NCI-H526 treated with DMSO at 0.1 percent for 48 hours (cell line): ENCODE measurements at regions not wholly inside any gene's neighbourhood (a gene's known extent, or its start where the extent isn't known, plus 50 kb on each side); places are given as distances from the start of the nearest gene placed in this dataset.
A peak's percentile ranks its signal among the peaks of the same experiment; 100 is the strongest.
"Not testable (repeated sequence)": the region's sequence is repeated elsewhere in the genome, so short reads cannot be mapped to it uniquely, and the experiment has no call there.

Experiments
- DNase-seq: peaks from one replicate; lab custom pipeline; 2025; lab: John Stamatoyannopoulos, UW

DNA sequence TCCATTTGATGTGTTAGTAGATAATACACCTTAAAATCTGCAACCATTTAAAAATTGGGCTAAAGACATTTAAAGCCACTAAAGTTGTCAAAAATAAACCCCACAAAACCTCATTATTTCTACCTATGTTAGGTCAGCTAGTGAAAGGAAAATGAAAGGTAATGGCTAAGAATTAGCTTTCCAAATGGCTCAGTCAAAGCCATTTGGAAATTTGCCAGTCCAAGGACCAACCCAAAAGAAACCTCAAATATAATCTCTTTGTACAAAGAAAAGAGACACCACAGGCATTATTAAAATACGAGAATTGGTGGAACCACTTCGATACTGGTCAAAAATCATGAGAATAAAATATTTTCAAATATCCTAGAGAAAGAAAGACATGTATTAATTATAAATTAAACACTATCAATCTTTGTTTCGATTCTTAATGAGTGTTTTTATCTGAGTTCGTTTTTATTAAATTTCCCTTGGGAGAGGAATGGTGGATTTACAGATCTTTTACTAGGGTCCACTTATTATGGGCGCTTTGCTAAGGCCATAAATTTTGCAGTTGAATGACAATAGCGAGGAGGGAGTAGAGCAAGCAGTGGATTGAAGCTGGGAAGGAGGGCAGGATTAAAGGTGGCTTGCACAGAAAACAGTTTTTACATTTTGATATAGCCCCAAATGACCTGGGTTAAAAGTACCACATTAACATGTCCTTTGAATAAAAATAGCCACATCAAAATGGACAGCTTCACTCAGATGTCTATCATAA lies 116.8 kb upstream of the SHB start:
- DNase-seq = no peak

DNA sequence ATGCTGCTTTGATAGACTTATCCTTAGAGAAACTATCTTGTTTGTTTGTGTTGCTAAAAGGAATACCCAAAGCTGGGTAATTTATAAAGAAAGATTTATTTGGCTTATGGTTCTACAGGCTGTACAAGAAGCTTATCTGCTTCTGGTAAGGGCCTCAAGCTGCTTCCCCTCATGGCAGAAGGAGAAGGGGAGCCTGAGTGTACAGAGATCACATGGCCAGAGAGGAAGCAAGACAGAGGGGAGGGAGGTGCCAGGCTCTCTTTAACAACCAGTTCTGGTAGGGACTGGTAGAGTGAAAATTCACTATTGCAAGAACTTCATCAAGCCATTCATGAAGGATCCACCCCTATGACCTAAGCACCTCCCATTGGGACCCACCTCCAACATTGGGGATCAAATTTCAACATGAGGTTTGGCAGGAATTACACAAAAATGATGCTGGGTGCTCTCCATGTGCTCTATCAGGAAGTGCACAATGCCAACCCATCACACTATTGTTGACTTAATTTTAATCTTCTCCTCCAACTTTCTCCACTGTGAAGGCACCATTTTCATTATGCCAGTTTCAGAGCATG lies 115.1 kb upstream of the SHB start:
- no peak for DNase-seq

DNA sequence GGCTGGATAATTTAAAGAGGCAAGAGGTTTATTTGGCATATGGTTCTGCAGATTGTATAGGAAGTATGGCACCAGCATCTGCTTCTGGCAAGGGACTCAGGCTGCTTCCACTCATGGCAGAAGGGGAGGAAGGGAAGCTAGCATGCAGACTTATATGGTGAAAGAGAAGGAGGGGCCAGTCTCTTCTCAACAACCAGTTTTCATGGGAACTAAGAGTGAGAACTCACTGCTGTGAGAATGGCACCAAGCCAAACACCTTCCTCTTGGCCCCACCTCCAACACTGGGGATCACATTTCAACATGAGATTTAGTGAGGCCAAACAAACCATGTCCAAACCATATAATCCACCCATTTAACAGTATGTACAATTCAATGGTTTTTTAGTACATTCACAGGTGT lies 113.3 kb upstream of the SHB start:
- peak; percentile 5 for DNase-seq

DNA sequence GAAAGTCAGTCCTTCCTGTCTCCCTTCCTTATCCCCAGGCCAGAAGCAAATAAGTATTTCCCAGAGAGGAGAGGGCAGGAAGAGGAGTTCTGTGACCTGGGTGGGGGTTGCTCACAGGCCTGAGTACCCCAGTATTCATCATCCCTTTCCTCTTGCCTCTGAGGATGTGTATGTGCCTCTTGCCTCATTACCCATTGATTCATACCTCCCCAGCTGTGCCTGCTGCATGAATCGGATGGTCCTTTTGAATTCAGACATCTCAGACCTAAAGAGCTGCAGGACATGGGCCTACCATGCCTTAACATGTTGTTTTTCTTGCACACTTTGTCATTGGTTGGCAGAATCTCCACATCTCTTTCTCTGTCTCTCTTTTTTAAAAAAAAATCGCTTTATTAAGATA lies 112.8 kb upstream of the SHB start:
- no peak for DNase-seq

DNA sequence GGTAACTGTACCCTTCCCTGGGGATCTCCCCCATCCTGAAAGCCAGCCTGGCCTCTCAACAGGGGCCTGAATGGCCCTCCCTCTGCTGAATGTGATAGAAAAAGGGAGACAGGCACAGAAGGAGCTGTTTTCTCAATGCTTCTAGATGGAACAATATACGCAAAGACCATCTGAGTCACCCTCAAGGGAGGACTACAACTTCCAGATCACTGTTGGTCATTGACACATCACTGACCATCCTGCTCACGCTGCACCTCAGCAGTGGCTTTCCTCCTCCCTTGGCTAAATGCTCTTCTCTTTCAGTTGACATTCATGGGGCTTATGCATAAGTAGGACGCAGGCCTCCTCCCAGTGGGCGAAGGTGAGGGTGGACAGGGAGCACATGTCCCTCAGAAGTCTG lies 112.2 kb upstream of the SHB start:
- no peak for DNase-seq

DNA sequence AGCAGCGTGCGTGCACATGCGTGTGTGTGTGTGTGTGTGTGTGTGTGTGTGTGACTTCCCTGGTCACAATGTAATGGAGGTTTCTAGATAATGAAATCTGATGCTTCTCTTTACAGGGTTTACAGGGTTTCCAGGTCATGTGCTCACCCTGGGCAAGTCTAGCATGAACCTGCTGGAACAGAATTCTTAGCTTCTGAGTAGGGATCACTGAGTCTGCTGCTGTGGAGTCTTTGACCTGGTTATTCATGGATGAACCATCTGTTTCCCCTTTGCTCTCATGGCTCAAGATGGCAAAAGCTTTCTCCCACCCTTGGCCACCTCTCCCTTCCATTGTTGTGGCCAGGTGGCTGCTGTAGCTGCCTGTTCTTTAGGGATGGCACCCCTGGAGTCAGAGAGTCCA lies 111.6 kb upstream of the SHB start:
- DNase-seq = no peak

DNA sequence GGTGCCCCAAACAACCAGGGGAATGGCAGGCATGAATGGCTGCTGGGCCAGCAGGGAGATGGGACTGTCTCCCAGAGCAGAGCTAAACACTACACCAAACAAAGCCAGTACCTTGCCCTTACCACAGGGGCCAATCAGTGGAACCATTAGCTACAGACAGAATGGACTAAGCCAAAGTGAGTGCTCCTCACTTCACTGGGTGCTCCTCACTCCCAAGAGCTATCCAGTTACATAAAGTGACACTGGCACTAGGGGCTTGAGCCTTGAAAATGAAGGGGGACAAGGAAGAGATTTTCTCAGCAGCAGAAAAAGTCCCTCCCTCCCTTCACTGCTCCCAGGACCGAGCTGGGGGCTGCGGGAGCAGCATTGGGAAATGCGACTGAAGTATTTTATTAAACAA lies 110.9 kb upstream of the SHB start:
- no peak for DNase-seq

DNA sequence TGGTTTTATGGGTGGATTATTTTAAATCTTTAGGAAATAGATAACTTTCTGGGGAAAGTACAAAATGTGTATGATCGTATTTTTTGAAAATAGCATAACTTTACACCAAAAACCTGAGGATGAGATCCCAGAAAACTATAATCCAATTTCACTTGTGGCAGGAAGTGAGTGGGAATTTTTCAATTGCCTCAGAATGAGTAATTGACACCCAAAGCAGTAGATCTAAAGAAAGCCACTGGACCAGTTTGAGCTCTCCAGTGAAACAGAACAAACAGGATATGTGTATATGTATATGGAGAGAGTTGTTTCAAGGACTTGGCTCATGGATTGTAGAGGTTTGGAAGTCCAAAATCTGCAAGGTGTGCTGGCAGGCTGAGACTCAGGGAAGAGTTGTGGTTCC lies 109.2 kb upstream of the SHB start:
- DNase-seq = no peak

DNA sequence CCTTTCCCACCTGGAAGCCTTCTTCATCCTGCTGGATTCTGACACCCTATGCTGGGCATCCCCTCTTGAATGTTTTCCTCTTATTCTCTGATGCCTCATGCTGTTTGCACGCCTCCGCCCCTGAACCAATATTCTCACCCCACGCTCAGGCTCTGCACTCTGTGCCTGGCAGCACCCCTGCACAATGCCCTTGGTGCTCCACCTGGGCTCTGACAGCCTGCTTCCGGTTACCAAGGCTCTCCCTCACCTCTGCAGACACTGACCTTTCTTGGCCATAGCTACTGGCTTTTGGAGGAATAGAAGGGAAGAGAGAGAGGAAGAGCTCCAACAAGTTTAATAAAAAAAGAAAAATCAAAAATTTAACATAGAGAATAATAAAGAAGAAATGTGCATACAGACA lies 108.7 kb upstream of the SHB start:
- no peak for DNase-seq

DNA sequence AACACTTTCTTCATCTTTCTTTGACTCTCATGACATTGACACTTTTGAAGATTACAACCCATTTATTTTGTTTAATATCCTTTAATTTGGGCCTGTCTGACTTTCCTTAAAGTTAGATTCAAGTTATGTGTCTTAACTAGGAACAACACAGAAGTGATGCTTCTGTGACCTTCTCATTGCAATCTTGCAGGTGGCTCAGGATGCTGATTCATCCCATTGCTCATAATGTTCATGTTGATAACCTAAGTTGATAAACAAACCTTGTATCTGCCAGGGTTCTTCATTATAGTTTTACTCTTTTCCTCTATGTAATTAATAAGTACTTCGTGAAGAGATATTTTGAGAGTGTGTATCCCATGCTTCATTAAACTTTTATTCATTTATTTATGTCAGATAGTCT lies 107.2 kb upstream of the SHB start:
- DNase-seq = no peak

DNA sequence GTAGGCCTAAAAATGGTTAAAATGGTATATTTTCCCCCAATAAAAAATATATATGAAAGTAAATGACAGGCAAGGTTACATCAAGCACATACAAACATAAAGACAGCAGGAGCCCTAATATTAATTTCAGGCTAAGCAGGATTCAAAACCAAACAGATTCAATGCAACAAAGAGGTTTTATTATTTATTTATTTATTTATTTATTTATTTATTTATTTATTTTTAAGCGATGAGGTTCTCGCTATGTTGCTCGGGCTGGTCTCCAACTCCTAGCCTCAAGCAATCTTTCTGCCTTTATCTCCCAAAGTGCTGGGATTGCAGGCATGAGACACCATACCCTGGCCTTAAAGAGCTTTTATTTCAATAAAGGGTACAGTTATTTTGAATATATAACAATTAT lies 106.4 kb upstream of the SHB start:
- DNase-seq = no peak

DNA sequence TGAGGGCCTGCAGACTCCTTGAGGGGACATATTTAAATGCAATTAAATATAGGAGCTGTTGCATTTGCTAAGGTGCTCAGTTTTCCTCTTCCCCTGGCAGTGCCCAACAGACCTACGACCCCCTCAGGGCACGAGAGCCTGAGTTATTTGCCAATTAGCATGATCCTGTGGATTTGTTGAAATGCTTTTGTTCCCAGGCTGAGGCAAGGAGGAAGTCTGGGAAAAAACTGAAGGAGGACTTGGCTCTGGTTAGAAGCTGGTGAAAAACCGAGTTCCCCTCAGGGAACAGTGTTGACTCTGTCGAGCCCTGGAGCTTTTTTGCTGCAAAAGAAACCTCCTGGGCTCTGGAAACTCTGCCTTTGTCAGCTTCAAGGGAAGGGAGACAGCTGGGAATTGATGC lies 103.6 kb upstream of the SHB start:
- no peak for DNase-seq

DNA sequence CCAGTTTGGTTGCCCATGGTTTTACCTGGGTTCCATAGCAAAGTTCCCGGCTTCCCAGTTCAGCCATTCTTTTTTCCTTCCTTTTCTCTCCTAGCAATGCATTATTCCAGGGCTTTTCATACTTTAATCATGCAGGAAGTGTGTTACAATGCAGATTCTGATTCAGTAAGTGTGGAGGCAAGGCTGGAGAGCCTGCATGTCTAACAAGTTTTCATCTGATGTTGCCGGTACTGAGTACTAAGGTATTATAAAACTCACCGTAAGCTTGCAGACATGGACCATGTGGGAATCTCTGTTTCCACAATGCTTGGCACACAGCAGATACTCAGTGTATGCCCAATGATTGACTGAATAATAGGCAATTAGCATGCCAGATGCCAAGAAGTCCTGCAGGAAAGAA lies 102.9 kb upstream of the SHB start:
- no peak for DNase-seq

DNA sequence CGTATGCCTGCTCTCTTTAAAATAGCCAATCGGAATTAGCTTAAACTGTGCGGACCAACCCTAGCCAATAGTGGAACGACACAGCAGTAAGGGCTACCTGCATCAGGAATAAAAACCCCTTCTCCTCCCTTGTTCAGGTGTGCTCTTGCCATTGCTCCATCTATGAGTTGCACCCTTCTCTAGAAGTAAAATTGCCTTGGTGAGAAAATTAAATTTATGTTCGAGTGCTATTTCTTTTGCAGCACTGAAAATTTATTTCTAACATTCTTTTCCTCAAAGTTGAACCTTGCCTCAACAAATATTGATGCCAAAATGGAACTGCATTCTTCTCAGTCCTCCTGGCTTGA lies 102.5 kb upstream of the SHB start:
- no peak for DNase-seq

DNA sequence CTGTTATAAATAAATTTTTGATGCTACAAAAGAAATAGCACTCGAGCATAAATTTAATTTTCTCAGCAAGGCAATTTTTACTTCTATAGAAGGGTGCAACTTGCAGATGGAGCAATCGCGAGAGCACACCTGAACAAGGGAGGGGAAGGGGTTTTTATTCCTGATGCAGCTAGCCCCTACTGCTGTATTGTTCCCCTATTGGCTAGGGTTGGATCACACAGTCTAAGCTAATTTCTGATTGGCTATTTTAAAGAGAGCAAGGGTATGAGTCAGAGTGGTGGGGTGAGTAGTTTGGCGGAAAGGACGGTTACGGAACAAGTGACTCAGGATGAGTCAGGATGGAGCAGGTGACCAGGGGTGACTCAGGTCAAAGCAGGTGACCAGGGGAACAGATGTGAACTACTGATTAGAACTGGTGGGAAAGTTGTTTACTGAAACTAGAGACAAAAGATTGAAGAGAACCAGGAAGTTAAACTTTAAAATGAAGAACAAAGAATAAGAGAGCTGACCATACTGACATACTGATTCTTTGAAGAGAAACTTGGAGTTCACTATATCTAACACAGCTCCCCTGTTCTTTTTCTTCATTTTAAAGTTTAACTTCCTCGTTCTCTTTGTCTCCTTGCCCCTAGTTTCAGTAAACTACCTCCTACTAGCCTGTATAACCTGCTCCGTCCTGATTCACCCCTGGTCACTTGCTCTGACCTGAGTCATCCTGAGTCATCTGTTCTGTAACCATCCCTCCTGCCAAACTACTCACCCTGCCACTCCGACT lies 101.9 kb upstream of the SHB start:
- not testable (repeated sequence) for DNase-seq

DNA sequence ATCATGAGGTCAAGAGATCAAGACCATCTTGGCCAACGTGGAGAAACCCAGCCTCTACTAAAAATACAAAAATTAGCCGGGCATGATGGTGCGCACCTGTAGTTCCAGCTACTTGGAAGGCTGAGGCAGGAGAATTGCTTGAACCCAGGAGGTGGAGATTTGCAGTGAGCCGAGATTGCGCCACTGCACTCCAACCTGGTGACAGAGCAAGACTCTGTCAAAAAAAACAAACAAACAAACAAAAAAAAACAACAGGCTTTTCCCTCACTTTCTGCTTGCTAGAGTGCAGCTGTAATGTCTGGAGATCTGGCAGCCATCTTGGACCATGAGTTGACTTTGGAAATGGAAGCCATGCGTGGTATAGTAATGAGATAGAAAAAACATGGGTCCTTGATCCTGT lies 101.1 kb upstream of the SHB start:
- not testable (repeated sequence) for DNase-seq

DNA sequence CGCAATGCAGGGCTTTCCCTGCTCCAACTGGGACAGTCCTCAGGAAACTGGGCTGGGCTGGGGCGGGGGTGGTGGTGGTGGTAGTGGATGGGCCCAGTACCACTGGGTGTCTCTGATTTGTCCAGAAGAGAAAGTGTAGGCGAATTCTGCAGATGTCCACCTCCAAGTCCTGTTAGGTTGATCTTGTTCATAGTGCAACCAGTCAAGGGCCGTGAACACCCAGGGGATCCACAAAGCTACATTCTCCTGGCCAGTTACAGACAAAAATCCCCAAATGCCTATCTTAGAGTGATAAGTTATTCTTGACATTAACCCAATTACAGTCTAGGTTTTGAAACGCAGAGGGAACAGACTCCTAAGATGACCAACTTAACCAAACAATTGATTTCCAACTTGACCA lies 97.5 kb upstream of the SHB start:
- DNase-seq = no peak

DNA sequence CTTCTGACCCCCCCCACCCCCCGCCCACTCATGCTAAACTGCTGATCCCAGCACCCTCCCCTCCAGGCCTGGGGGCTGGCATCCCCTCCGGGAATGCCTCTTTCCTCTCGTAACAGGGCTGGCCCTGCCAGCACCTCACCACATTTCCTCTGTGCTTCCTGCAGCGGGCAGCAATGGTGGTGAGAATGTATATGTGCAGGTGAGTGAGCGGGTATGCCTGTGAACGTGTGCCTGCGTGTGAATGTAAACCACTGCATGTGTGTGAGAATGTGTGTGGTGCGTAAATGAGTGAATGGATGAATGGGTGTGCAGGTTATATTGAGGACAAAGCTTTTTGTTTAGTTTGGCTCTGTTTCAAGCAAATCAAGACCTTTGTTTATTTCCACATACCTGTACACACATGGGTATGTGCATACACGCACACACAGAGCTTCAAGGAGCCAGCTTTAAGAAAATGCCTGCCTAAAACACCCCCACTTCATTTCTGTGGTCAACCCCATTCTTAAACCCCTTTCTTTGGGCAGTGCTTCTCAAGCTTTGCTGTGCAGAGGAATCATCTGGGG lies 95.7 kb upstream of the SHB start:
- DNase-seq = no peak

DNA sequence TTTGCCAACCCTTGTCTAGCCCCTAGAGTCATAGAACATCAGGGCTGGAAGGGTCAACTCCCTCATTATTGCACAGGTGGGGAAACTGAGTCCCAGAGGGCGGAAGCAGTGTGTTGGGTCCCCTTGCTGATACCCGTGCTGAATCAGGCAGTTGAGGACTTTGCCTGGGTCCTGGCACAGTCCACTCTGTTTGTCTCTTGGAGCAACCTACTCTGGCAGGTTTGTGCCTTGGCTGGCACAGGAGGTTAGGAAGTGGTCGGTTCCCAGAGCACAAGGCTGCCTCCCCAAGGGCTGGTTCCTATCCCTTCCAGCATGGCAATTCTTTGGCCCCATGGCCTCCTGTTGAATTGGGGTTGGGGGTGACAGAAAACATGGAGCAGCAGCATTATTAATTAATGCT lies 94.5 kb upstream of the SHB start:
- no peak for DNase-seq

DNA sequence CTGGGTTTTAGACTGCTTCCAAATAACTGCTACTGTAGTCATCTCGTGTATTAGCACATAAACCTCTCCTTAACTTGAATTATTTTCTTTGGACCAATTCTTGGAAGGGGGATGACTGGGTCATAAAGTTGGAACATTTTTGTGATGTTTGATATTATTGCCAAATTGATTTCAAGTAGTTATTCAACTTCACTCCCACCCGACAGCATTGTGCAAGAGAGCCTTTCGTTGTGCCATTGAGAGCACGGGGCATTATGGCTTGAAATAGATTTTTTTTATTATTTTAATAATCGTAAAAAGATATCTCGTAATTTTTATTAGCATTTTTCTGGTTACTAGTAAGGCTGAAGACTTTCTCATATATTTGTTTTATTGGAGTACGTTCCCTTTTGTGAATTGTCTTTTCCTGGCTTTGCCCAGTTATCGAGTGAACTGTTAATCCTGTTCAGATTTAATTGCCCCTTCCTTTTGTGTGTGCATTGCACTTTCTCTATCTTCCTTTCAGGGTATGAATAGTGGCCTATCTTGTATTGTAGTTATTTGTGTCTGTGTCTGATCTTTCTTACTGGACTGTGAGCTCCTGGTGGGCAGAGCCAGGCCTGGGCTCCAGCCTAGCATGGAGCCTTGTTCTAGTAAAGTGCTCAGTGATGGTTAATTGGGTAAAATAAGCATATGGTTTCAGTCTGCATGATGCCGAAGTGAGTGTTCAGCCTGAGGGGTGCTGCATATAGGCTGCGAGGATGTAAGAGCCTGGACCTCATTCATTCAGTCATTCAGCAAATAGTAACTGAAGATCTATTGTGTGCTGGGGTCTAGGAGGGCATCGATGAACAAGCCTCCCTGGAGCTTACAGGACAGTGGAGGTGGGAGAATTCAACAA lies 93.5 kb upstream of the SHB start:
- no peak for DNase-seq

DNA sequence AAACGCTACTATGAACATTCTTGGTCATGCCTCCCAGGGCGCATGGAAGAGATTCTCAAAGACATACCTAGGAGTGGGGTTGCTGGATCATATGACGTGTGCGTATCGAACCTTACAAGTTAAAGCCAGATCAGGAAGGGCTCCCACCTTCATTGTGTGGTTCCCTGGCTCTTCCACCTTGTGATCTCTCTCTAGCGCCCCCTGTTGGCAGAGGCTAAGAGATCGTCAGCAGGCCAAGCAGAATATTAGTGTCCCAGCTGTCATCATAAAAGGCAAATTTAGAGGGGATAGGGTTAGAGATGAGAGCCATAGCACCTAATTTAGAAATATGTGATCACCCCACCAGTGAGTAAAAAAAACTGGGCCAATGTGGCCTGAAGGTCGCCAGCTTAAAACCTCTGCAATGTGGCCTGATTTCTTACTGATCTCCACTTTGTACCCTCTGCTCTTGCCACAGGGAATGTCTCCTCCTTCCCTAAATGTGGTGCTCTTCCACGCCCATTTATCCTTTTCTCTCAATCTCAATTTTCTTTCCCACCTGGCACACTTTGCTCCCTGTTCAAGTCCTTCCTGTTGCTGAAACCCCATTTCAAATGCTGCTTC lies 91.7 kb upstream of the SHB start:
- DNase-seq = peak; percentile 12

DNA sequence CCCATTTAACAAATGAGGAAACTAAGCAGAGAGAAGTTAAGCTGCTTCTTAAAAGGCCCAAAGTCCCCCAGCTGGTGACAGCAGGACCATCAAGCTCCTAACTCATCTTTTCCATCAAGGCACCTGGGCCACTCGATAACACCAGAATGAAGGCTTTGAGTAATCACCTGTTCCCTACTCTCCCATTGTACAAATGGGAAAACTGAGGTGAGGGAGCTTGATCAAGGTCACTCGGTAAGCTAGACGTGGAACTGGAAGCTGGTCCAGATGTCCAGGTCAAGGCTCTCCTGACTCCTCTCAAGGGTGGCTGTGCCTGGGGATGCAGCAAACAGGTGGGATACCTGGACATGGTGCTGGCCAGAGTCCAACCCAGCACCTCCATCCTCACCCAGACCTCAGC lies 90.6 kb upstream of the SHB start:
- no peak for DNase-seq
